Activated naive CD4-positive, alpha-beta T cell treated with anti-CD3 and anti-CD28 coated beads for 36 hours (primary cell): ENCODE measurements at regions not wholly inside any gene's neighbourhood (a gene's known extent, or its start where the extent isn't known, plus 50 kb on each side); places are given as distances from the start of the nearest gene placed in this dataset.

Source experiments
- CTCF ChIA-PET: fragments of 350-600 bp; sonication (Branson Sonifier 250); formaldehyde crosslinking; loops from one replicate; lab custom pipeline; 2021; ENCODE audit warnings: antibody characterized with exemption; lab: Charles Lee
- DNase-seq: peaks from one replicate; pipeline ENCODE4 v3.0.0-alpha.2; 2020
- H3K27ac Mint-ChIP-seq: one replicate; pipeline ENCODE4 v1.8.0; 2021; ENCODE audit warnings: mild to moderate bottlenecking, mixed read lengths
- H3K27me3 Mint-ChIP-seq: one replicate; pipeline ENCODE4 v1.8.0; 2021; ENCODE audit warnings: low read depth, mixed read lengths
- H3K36me3 Mint-ChIP-seq: one replicate; pipeline ENCODE4 v1.8.0; 2021; ENCODE audit warnings: low read depth, mixed read lengths
- H3K4me1 Mint-ChIP-seq: one replicate; pipeline ENCODE4 v1.8.0; 2021; ENCODE audit warnings: low read depth, mixed read lengths
- H3K4me3 Mint-ChIP-seq: one replicate; pipeline ENCODE4 v1.8.0; 2021; ENCODE audit warnings: mild to moderate bottlenecking, moderate library complexity, mixed read lengths
- H3K9me3 Mint-ChIP-seq: one replicate; pipeline ENCODE4 v1.8.0; 2021; ENCODE audit warnings: mixed read lengths
- intact Hi-C: fragments of 100-400 bp; cut with micrococcal nuclease; formaldehyde crosslinking; loops from one replicate; pipeline ENCODE4 v1.15.1; 2023

GRCh38 chr14:106840991-106841390 is 1314.6 kb downstream of the TMEM121 start:
- intact Hi-C loops, result loop anchor here (5.0 kb wide), 1 partner anchor 54 kb away; no protein-coding TSS in a partner anchor
- DNase-seq, result peak; percentile 12
- CTCF ChIA-PET, result interaction anchor here (0.7 to 7.9 kb wide), 12 partner anchors 9 to 254 kb away, joined by 3 to 85 read pairs (median 4); no protein-coding TSS in a partner anchor
- Mint-ChIP-seq H3K36me3 (no peaks in the 10 kb centered on the region), H3K27me3 (no peaks in the 10 kb centered on the region), H3K4me1 (peaks cover 13% of the 10 kb centered on the region), H3K27ac (no peak overlapping the region), H3K9me3 (no peaks in the 10 kb centered on the region), H3K4me3 (no peak overlapping the region)

- no peak overlapping the region for H3K27ac Mint-ChIP-seq
These were observed 1315.3 kb downstream of the TMEM121 start for GRCh38 chr14:106841701-106842100.

GRCh38 chr14:106842687-106843086 is 1316.3 kb downstream of the TMEM121 start:
- Mint-ChIP-seq H3K27ac (no peak overlapping the region), H3K4me3 (no peak overlapping the region), H3K36me3 (no peaks in the 10 kb centered on the region), H3K27me3 (no peaks in the 10 kb centered on the region), H3K9me3 (no peaks in the 10 kb centered on the region), H3K4me1 (peaks cover 26% of the 10 kb centered on the region)
- CTCF ChIA-PET, result interaction anchor here (0.6 to 6.2 kb wide), 5 partner anchors 11 to 179 kb away, joined by 3 to 85 read pairs (median 5); no protein-coding TSS in a partner anchor
- intact Hi-C loops, result loop anchor here (1.0 to 5.0 kb wide), 2 partner anchors 30 to 55 kb away; no protein-coding TSS in a partner anchor
- DNase-seq, result no peak

More at GRCh38 chr14:106841701-106842100, 1315.3 kb downstream of the TMEM121 start:
- Mint-ChIP-seq H3K36me3 (no peaks in the 10 kb centered on the region), H3K9me3 (no peaks in the 10 kb centered on the region), H3K4me1 (peaks cover 20% of the 10 kb centered on the region), H3K4me3 (no peak overlapping the region), H3K27me3 (no peaks in the 10 kb centered on the region)
- no peak for DNase-seq
- intact Hi-C loops, result loop anchor here (5.0 kb wide), 1 partner anchor 54 kb away; no protein-coding TSS in a partner anchor
- CTCF ChIA-PET, result interaction anchor here (0.8 to 7.9 kb wide), 6 partner anchors 10 to 178 kb away, joined by 3 to 85 read pairs (median 6); no protein-coding TSS in a partner anchor

- Mint-ChIP-seq H3K4me1 (peaks cover 26% of the 10 kb centered on the region), H3K27ac (peak overlapping the region; percentile 76), H3K4me3 (peak overlapping the region; percentile 86), H3K9me3 (no peaks in the 10 kb centered on the region), H3K36me3 (no peaks in the 10 kb centered on the region), H3K27me3 (no peaks in the 10 kb centered on the region)
- intact Hi-C loops, result loop anchor here (1.0 to 5.0 kb wide), 2 partner anchors 29 to 56 kb away; no protein-coding TSS in a partner anchor
- CTCF ChIA-PET, result interaction anchor here (0.6 to 6.2 kb wide), 9 partner anchors 12 to 659 kb away, joined by 3 to 85 read pairs (median 4); no protein-coding TSS in a partner anchor
- DNase-seq, result no peak
These were observed 1317.0 kb downstream of the TMEM121 start for GRCh38 chr14:106843386-106843785.

- no peaks in the 10 kb centered on the region for H3K27me3 Mint-ChIP-seq
- peak overlapping the region; percentile 76 for H3K27ac Mint-ChIP-seq
- peaks cover 26% of the 10 kb centered on the region for H3K4me1 Mint-ChIP-seq
- peak; percentile 52 for DNase-seq
- H3K36me3 Mint-ChIP-seq, result no peaks in the 10 kb centered on the region
- CTCF ChIA-PET, result interaction anchor here (0.6 to 6.2 kb wide), 8 partner anchors 12 to 659 kb away, joined by 3 to 85 read pairs (median 4); no protein-coding TSS in a partner anchor
- H3K9me3 Mint-ChIP-seq, result no peaks in the 10 kb centered on the region
- intact Hi-C loops, result loop anchor here (1.0 to 5.0 kb wide), 3 partner anchors 13 to 57 kb away; no protein-coding TSS in a partner anchor
- H3K4me3 Mint-ChIP-seq, result peak overlapping the region; percentile 86
These were observed 1317.6 kb downstream of the TMEM121 start for GRCh38 chr14:106843951-106844483.

- peak; percentile 72 for DNase-seq
- H3K9me3 Mint-ChIP-seq, result no peaks in the 10 kb centered on the region
- peaks cover 26% of the 10 kb centered on the region for H3K4me1 Mint-ChIP-seq
- CTCF ChIA-PET, result interaction anchor here (1.3 to 6.2 kb wide), 4 partner anchors 13 to 54 kb away, joined by 6 to 85 read pairs (median 21); no protein-coding TSS in a partner anchor
- intact Hi-C loops, result loop anchor here (2.0 to 5.0 kb wide), 3 partner anchors 14 to 182 kb away; no protein-coding TSS in a partner anchor
- H3K27ac Mint-ChIP-seq, result peak overlapping the region; percentile 76
- H3K36me3 Mint-ChIP-seq, result no peaks in the 10 kb centered on the region
- H3K27me3 Mint-ChIP-seq, result no peaks in the 10 kb centered on the region
- peak overlapping the region; percentile 86 for H3K4me3 Mint-ChIP-seq
These were observed 1318.4 kb downstream of the TMEM121 start for GRCh38 chr14:106844608-106845285.

GRCh38 chr14:106845286-106846087 is 1319.1 kb downstream of the TMEM121 start:
- CTCF ChIA-PET, result interaction anchor here (1.0 to 3.7 kb wide), 6 partner anchors 14 to 182 kb away, joined by 3 to 28 read pairs (median 4); no protein-coding TSS in a partner anchor
- Mint-ChIP-seq H3K4me3 (peak overlapping the region; percentile 86), H3K9me3 (no peaks in the 10 kb centered on the region), H3K27me3 (no peaks in the 10 kb centered on the region), H3K4me1 (peaks cover 23% of the 10 kb centered on the region), H3K36me3 (no peaks in the 10 kb centered on the region), H3K27ac (peak overlapping the region; percentile 44)
- intact Hi-C loops, result loop anchor here (2.0 to 5.0 kb wide), 2 partner anchors 15 to 183 kb away; no protein-coding TSS in a partner anchor
- DNase-seq, result peak; percentile 83

GRCh38 chr14:106846218-106846617 is 1319.8 kb downstream of the TMEM121 start:
- Mint-ChIP-seq H3K27ac (no peak overlapping the region), H3K36me3 (no peaks in the 10 kb centered on the region), H3K27me3 (no peaks in the 10 kb centered on the region), H3K9me3 (no peaks in the 10 kb centered on the region), H3K4me3 (peak overlapping the region; percentile 86), H3K4me1 (peaks cover 23% of the 10 kb centered on the region)
- DNase-seq, result no peak
- intact Hi-C loops, result loop anchor here (5.0 kb wide), 1 partner anchor 184 kb away; no protein-coding TSS in a partner anchor
- CTCF ChIA-PET, result interaction anchor here (0.6 to 3.7 kb wide), 7 partner anchors 13 to 183 kb away, joined by 3 to 28 read pairs (median 4); no protein-coding TSS in a partner anchor

GRCh38 chr14:106848330-106849121 is 1322.1 kb downstream of the TMEM121 start:
- CTCF ChIA-PET, result interaction anchor here (1.5 to 3.8 kb wide), 3 partner anchors 10 to 25 kb away, joined by 6 to 36 read pairs (median 8); no protein-coding TSS in a partner anchor
- Mint-ChIP-seq H3K36me3 (no peaks in the 10 kb centered on the region), H3K4me3 (no peak overlapping the region), H3K27ac (no peak overlapping the region), H3K27me3 (no peaks in the 10 kb centered on the region), H3K9me3 (no peaks in the 10 kb centered on the region), H3K4me1 (peaks cover 20% of the 10 kb centered on the region)
- intact Hi-C loops, result loop anchor here (5.0 kb wide), 1 partner anchor 186 kb away; no protein-coding TSS in a partner anchor
- peak; percentile 15 for DNase-seq

GRCh38 chr14:106850913-106851825 is 1324.8 kb downstream of the TMEM121 start:
- Mint-ChIP-seq H3K27me3 (no peaks in the 10 kb centered on the region), H3K4me1 (peaks cover 11% of the 10 kb centered on the region), H3K27ac (no peak overlapping the region), H3K4me3 (no peak overlapping the region), H3K36me3 (no peaks in the 10 kb centered on the region), H3K9me3 (no peaks in the 10 kb centered on the region)
- CTCF ChIA-PET, result interaction anchor here (1.0 kb wide), 1 partner anchor 22 kb away, joined by 4 read pairs; no protein-coding TSS in a partner anchor
- intact Hi-C loops, result no loop called here
- DNase-seq, result no peak
